Peyer's patch (tissue), 4 donors: ENCODE measurements at regions not wholly inside any gene's neighbourhood (a gene's known extent, or its start where the extent isn't known, plus 50 kb on each side); places are given as distances from the start of the nearest gene placed in this dataset.

Source experiments
- DNase-seq, 3 donors: peaks; one replicate each; pipeline ENCODE4 v3.0.0-alpha.2; 2017 to 2019
- H3K27ac ChIP-seq, 4 donors: fragments of 200-600 bp; sonication (generic); one replicate each; pipeline ENCODE4 v1.5.1; 2016 to 2019
- H3K27me3 ChIP-seq, 2 donors: fragments of 200-600 bp; sonication (generic); one replicate each; pipeline ENCODE4 v1.5.1; 2019
- H3K36me3 ChIP-seq, 3 donors: fragments of 200-600 bp; sonication (generic); one replicate each; pipeline ENCODE4 v1.5.1; 2016 to 2019
- H3K4me1 ChIP-seq, 4 donors: fragments of 200-600 bp; sonication (generic); one replicate each; pipeline ENCODE4 v1.5.1; 2016 to 2019
- H3K4me3 ChIP-seq, 4 donors: fragments of 200-600 bp; sonication (generic); 1 replicate in 3 of 4; 2 replicates in 1 of 4; pipeline ENCODE4 v1.5.1; 2016 to 2019; ENCODE audit warnings: mild to moderate bottlenecking in 1 of 4
- H3K9me3 ChIP-seq, 4 donors: fragments of 200-600 bp; sonication (generic); one replicate each; pipeline ENCODE4 v1.5.1; 2016 to 2019; ENCODE audit warnings: mild to moderate bottlenecking in 1 of 4
- POLR2A ChIP-seq, 2 donors: fragments of 450-650 bp; IDR thresholded peaks; one replicate each; pipeline ENCODE4 v1.5.1; 2017; ENCODE audit warnings: antibody characterized with exemption in 2 of 2, mild to moderate bottlenecking in 2 of 2, moderate library complexity in 2 of 2
- TF ChIP-seq, protein P1 (sequence below), 6 experiments: fragments of 450-650 bp in 4 of 6; fragments of 200-600 bp in 2 of 6; sonication (generic) in 1 of 6; IDR thresholded peaks; one replicate each; pipeline ENCODE4 v1.5.1; 2017 to 2019; ENCODE audit warnings: antibody characterized with exemption in 6 of 6, mild to moderate bottlenecking in 3 of 6, moderate library complexity in 1 of 6

DNA sequence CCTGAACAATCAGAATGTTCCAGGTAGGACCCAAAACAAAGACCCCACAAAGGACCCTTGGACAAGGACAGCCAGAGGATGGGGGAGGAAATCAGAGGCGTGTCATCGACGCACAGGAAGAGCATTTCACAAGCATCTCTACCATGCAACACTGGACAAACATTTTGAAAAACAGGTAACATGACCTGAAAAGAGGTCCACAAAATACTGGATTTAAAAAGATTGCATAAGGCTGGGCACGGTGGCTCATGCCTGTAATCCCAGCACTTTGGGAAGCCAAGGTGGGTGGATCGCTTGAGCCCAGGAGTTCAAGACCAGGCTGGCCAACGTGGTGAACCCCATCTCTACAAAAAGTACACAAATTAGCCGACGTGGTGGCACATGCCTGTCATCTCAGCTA, 60.5 kb upstream of the RNF32 start:
- Histone ChIP-seq H3K27me3 (no peaks in the 10 kb centered on the region), H3K27ac (no peak overlapping the region), H3K4me3 (no peak overlapping the region), H3K4me1 (no peaks in the 10 kb centered on the region), H3K9me3 (no peaks in the 10 kb centered on the region), H3K36me3 (no peaks in the 10 kb centered on the region)
- DNase-seq: no peak
- TF ChIP-seq, protein P1, sequence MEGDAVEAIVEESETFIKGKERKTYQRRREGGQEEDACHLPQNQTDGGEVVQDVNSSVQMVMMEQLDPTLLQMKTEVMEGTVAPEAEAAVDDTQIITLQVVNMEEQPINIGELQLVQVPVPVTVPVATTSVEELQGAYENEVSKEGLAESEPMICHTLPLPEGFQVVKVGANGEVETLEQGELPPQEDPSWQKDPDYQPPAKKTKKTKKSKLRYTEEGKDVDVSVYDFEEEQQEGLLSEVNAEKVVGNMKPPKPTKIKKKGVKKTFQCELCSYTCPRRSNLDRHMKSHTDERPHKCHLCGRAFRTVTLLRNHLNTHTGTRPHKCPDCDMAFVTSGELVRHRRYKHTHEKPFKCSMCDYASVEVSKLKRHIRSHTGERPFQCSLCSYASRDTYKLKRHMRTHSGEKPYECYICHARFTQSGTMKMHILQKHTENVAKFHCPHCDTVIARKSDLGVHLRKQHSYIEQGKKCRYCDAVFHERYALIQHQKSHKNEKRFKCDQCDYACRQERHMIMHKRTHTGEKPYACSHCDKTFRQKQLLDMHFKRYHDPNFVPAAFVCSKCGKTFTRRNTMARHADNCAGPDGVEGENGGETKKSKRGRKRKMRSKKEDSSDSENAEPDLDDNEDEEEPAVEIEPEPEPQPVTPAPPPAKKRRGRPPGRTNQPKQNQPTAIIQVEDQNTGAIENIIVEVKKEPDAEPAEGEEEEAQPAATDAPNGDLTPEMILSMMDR (IDR thresholded peaks at IDR 0.05): no peak
- TF ChIP-seq POLR2A (IDR thresholded peaks at IDR 0.05): no peak

DNA sequence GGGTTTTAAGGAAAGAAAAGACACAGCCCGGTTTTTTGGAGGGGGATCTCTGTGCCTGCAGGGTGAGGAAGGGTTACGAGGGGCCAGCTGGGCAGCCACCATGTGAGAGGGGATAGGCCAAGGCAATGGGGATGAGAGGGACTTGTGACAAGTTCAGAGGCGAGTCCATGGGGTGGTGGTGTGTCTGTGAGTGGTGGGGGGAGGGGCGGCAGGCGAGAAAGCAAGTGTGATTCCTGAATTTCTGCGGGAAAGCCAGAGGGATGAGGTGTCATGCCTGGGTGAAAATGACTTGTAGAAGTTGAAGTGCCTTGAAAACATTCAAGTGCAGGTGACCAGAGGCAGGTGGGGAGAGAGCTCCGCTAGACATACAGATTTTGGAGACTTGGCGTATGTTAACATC, 61.0 kb upstream of the RNF32 start:
- Histone ChIP-seq H3K4me3 (no peak overlapping the region), H3K9me3 (no peaks in the 10 kb centered on the region), H3K36me3 (no peaks in the 10 kb centered on the region), H3K27ac (no peak overlapping the region), H3K27me3 (no peaks in the 10 kb centered on the region), H3K4me1 (no peaks in the 10 kb centered on the region)
- no peak for TF ChIP-seq POLR2A (IDR thresholded peaks at IDR 0.05)
- TF ChIP-seq, protein P1 (IDR thresholded peaks at IDR 0.05): no peak
- DNase-seq: no peak

DNA sequence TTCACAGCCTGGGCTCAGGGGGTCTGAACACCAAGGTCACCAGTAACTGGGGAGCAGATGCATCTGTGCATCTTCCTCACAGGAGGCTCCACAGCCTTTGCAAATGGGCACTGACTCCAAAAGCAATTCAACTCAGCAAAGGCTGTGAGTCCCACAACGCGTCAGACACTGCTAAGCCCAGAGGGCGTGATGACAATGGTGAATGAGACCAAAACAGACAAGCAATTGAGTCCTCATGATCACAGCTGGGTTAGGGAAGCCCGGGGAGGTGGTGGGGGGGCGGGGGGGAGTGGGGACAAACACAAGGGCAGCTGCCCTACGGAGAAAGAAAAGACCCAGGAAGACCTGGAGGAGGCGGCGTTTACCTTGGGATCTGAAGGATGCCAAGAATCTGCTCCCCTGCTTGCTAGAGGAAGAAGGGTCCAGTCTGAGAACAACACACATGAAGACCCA, 61.6 kb upstream of the RNF32 start:
- DNase-seq: no peak
- Histone ChIP-seq H3K36me3 (no peaks in the 10 kb centered on the region), H3K27ac (no peak overlapping the region), H3K9me3 (no peaks in the 10 kb centered on the region), H3K27me3 (no peaks in the 10 kb centered on the region), H3K4me3 (no peak overlapping the region), H3K4me1 (no peaks in the 10 kb centered on the region)
- no peak for TF ChIP-seq POLR2A (IDR thresholded peaks at IDR 0.05)

GRCh38 chr7:156578578-156578940, 62.0 kb upstream of the RNF32 start:
- Histone ChIP-seq H3K36me3 (no peaks in the 10 kb centered on the region), H3K27ac (no peak overlapping the region), H3K4me1 (no peaks in the 10 kb centered on the region), H3K9me3 (no peaks in the 10 kb centered on the region), H3K27me3 (no peaks in the 10 kb centered on the region), H3K4me3 (no peak overlapping the region)
- no peak for DNase-seq
- TF ChIP-seq POLR2A (IDR thresholded peaks at IDR 0.05): no peak
- TF ChIP-seq, protein P1 (IDR thresholded peaks at IDR 0.05): no peak

DNA sequence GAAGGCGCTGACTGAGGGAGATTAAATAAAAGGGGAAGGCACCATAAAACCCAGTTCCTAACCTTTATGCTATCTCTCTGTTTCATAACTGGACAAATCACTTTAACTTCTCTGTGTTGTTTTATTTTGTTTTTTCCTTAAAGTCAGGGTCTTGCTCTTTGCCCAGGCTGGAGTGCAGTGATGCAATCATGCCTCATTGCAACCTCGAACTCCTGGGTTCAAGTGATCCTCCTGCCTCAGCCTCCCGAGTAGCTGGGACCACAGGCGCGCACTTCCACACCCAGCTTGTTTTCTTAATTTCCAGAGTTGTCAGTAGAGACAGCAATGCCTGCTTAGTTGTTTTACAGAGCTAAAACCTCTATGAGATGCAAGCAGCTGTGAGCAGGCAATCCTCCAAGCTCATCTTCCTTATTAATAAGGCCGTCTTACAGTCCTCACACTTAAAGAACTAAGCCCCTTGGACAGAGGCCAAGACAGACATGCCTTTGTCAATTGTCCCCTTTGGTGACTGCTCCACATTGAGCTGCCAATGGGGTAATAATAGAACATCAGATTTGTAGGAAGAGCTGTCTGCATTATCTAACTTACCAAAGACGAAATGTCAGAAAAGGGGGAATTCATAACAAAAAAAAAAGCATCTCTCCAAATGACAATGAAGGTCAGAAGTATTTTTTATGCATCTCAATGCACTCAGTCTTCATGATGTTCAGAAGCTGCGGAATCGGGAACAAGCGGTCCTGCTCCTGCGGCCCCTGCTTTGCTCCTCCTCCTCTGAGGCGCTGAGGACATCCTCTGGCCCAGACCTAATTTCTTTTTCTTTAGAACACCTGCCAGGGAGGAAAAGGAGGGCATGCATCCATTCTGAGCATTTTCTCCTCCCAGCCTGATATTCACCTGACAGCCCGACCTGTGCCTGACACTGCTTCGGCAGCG, 62.7 kb upstream of the RNF32 start:
- no peaks in the 10 kb centered on the region for H3K9me3 ChIP-seq
- no peak for TF ChIP-seq POLR2A (IDR thresholded peaks at IDR 0.05)
- TF ChIP-seq, protein P1 (IDR thresholded peaks at IDR 0.05): no peak
- no peaks in the 10 kb centered on the region for H3K27me3 ChIP-seq
- H3K36me3 ChIP-seq: no peaks in the 10 kb centered on the region
- no peak overlapping the region for H3K27ac ChIP-seq
- no peaks in the 10 kb centered on the region for H3K4me1 ChIP-seq
- no peak overlapping the region for H3K4me3 ChIP-seq
- DNase-seq: no peak

DNA sequence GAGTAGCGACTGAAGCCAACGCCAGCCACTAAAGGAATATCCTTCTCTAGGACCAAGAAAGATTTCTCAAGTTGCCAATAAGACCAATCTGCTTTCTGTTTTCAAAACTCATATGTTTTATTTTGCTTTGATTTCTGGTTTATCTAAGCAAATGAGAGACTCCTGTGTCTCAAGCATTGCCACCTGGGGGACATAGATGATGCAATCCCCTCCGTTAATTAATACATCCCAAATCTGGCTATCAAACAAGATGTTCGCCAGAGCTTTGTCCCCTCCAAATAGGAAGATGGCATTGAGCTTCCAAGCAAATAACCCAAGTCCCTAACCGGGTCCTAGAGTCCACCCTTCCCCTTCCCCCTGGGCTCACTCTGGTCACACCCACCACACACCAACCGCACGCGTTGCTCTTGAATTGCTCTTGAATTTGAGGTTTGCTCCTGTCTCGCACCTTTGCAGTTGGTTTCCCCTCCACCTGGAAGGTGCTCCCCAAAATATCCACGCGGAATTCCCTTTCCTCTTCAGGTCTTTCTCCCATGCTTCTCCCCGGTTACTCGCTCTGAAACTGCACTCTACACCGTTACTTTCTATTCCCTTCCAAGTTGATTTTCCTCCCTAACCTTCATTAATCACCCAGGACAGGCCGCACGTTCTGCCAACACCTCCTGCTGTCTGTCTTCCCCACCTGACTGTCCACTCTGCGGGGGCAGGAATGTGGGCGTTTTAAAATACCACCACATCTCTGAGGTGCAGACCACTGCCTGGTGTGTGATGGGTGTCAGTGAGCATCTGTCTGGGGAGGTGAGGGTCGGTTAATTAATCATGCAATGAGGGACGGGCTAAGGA, 64.1 kb upstream of the RNF32 start:
- Histone ChIP-seq H3K27me3 (no peaks in the 10 kb centered on the region), H3K4me3 (no peak overlapping the region), H3K9me3 (no peaks in the 10 kb centered on the region), H3K4me1 (no peaks in the 10 kb centered on the region), H3K36me3 (no peaks in the 10 kb centered on the region), H3K27ac (no peak overlapping the region)
- TF ChIP-seq, protein P1 (IDR thresholded peaks at IDR 0.05): no peak
- TF ChIP-seq POLR2A (IDR thresholded peaks at IDR 0.05): no peak
- no peak for DNase-seq
